ENCODE measurements at regions not wholly inside any gene's neighbourhood (a gene's known extent, or its start where the extent isn't known, plus 50 kb on each side); places are given as distances from the start of the nearest gene placed in this dataset.

DNA sequence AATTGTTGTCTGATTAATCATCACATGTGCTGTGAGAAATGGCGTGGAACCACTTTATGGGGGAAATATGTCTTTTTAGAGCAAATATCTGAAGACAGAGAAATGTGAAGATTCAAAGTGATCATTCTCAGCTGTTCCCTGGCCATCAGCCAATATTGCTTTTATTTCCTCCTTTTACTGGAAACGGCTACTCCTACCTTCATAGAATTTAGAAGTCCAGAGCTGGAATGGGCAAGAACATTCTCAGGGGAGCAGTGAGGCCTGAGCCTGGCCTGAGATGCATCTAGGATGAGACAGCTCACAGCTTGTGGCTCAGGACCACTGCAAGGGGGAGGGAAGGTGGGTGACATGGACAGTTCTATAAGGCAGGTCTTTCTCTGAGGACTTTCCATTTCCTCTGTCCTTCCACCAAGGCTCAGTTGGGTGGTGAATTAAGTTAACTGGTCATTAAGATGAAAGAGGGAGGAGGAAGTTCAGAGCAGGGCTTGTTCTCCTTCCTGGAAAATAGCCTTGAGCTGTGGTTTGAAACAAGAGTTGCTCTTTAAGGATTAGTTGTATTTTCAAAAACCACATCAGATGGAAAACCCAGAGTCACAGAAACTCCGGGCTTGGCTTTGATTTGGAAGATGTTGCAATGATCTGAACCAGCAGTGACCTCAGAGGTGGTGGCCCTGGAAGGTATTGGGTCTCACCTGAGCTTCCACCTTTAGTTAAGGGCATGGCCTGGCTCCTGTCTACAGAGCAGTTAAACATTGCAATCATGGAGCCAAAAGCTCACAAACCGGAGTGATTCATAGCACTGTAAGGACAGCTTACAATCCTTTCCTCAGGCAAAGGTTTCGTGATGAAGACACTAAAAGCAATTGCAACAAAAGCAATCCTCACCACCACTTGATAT lies 144.3 kb downstream of the VAPA start:
- TF ChIP-seq ZNF274 (IDR thresholded peaks at IDR 0.05; ENCODE audit: low read depth, low read length) (no peak), YY1 (IDR thresholded peaks at IDR 0.05; ENCODE audit: insufficient read depth, insufficient read length) (no peak), SUZ12 (IDR thresholded peaks at IDR 0.05; ENCODE audit: extremely low read depth, insufficient read depth, insufficient read length) (no peak)
- no peak for DNase-seq (ENCODE audit: low read depth, low spot score)
- Histone ChIP-seq H3K4me3 (ENCODE audit: insufficient read length, low read depth) (no peak overlapping the region), H3K36me3 (ENCODE audit: insufficient read depth, insufficient read length, low read length) (no peaks in the 10 kb centered on the region), H3K9me3 (ENCODE audit: insufficient read depth, low read length) (no peaks in the 10 kb centered on the region), H3K9ac (ENCODE audit: insufficient read length, low read depth) (no peak overlapping the region), H3K27me3 (ENCODE audit: insufficient read depth, insufficient read length) (no peaks in the 10 kb centered on the region), H3K4me1 (ENCODE audit: insufficient read depth, insufficient read length) (no peaks in the 10 kb centered on the region)

DNA sequence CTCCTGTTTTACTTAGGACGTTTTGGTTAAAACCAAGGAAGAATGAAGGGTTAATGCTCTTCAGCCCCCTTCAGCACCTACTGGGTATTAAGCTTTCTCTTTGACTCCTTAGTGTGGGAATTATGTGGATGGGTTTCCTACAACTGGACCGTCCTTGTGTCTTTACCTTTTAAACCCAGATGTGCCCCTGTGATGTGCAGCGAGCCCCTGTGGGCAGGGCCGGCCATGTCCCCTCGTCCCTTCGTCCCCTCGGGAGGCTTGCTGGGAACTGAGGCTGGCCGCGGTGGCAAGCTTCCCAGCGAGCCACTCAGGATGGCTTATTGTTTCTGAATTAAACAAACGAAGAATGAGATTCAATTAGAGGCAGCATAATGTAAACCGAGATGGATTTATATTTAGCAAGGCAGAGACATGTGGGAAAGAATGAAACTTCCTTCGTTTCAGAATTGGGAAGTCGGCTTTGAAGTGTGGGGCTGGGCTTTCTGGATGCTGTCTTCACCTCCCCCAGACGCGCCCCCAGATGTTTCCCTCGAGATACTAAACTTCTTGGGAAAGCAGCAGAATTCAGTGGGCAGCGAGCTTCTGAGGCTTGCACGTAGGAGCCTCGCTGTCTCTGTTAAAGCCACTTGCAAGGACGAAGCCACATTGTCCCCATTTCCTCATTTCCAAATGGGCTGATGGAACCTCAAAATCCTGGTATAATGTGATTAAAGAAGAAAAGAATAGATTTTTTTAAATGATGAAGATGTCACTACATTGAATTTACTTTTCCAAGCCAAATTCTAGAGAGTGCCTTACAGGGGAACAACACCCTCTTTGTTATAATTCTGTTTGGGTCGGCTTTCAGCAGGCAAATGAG lies 146.0 kb downstream of the VAPA start:
- Histone ChIP-seq H3K4me3 (ENCODE audit: insufficient read length, low read depth) (no peak overlapping the region), H3K4me1 (ENCODE audit: insufficient read depth, insufficient read length) (no peaks in the 10 kb centered on the region), H3K9ac (ENCODE audit: insufficient read length, low read depth) (no peak overlapping the region), H3K36me3 (ENCODE audit: insufficient read depth, insufficient read length, low read length) (no peaks in the 10 kb centered on the region), H3K27me3 (ENCODE audit: insufficient read depth, insufficient read length) (no peaks in the 10 kb centered on the region), H3K9me3 (ENCODE audit: insufficient read depth, low read length) (peaks cover under 1% of the 10 kb centered on the region; the same call in 1 of the 2 replicates)
- DNase-seq (ENCODE audit: low read depth, low spot score) = no peak
- no peak for TF ChIP-seq YY1 (IDR thresholded peaks at IDR 0.05; ENCODE audit: insufficient read depth, insufficient read length)
- TF ChIP-seq SUZ12 (IDR thresholded peaks at IDR 0.05; ENCODE audit: extremely low read depth, insufficient read depth, insufficient read length) = no peak
- TF ChIP-seq ZNF274 (IDR thresholded peaks at IDR 0.05; ENCODE audit: low read depth, low read length) = no peak

DNA sequence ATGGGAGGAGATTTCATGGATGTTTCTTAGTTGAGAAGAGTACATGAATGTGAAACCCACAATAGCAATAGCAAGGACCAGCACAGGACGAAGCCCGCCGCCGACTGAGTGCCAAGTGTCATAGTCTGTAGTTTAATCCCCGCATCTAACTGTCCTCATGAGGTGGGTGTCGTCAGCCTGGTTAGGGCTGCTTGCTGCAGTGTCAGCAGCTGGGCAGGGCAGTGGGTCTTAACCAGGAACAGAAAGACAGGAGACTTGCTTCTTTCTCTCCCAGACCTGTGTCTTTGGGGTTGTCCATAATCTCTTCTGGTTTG lies 146.6 kb downstream of the VAPA start:
- Histone ChIP-seq H3K36me3 (ENCODE audit: insufficient read depth, insufficient read length, low read length) (no peaks in the 10 kb centered on the region), H3K9me3 (ENCODE audit: insufficient read depth, low read length) (peaks cover 6% of the 10 kb centered on the region; the same call in 1 of the 2 replicates), H3K9ac (ENCODE audit: insufficient read length, low read depth) (no peak overlapping the region), H3K4me3 (ENCODE audit: insufficient read length, low read depth) (no peak overlapping the region), H3K27me3 (ENCODE audit: insufficient read depth, insufficient read length) (no peaks in the 10 kb centered on the region), H3K4me1 (ENCODE audit: insufficient read depth, insufficient read length) (no peaks in the 10 kb centered on the region)
- no peak for TF ChIP-seq ZNF274 (IDR thresholded peaks at IDR 0.05; ENCODE audit: low read depth, low read length)
- TF ChIP-seq YY1 (IDR thresholded peaks at IDR 0.05; ENCODE audit: insufficient read depth, insufficient read length) = no peak
- no peak for TF ChIP-seq SUZ12 (IDR thresholded peaks at IDR 0.05; ENCODE audit: extremely low read depth, insufficient read depth, insufficient read length)
- no peak for DNase-seq (ENCODE audit: low read depth, low spot score)

DNA sequence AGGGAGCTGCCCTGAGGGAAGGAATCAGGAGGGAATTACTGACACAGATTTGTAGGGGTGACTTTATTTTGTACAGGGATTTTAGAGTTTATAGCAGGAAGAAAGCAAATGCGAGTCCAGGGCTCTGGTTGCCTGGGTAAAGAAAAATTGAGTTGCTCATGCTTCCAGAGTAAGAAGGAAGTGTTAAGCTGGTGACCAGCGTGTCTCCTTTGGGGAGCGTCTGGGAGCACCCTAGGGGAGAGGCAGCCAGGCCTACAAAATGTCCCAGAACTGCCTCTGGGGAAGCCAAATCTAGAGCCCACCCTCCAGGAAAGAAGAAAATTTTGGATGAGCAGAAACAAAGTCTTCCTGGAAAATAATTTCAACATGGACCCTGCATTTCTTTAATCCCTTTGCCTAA lies 147.0 kb downstream of the VAPA start:
- no peaks in the 10 kb centered on the region for H3K27me3 ChIP-seq (ENCODE audit: insufficient read depth, insufficient read length)

DNA sequence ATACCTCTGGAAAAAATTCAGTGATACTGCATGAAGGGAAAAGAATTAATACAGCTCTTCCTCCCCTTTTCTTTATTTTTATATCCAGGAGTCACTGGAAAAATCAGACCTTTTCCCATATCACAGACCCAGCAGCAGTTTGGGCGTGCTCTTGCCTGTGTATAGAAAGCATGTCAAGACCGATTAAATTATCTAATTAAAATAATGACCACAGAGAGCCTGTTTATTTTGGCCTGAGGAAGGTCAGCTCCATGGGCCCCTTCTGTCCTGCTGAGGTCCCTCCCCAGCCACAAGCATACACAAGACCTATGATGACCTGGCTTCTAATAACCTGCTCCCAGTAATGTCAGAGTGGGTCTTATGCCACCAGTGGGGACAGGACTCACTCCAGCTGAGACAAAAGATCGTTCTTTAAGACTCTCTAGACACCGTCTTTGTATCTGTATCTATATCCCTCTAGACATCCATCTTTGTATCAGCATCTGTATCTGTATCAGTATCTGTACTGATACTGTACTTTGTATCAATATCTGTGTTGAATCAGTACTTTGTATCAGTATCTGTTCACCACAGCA lies 147.8 kb downstream of the VAPA start:
- no peaks in the 10 kb centered on the region for H3K27me3 ChIP-seq (ENCODE audit: insufficient read depth, insufficient read length)
- TF ChIP-seq ZNF274 (IDR thresholded peaks at IDR 0.05; ENCODE audit: low read depth, low read length) = no peak
- no peak for TF ChIP-seq YY1 (IDR thresholded peaks at IDR 0.05; ENCODE audit: insufficient read depth, insufficient read length)
- TF ChIP-seq SUZ12 (IDR thresholded peaks at IDR 0.05; ENCODE audit: extremely low read depth, insufficient read depth, insufficient read length) = no peak
- no peak overlapping the region for H3K9ac ChIP-seq (ENCODE audit: insufficient read length, low read depth)
- no peaks in the 10 kb centered on the region for H3K36me3 ChIP-seq (ENCODE audit: insufficient read depth, insufficient read length, low read length)
- peaks cover 6% of the 10 kb centered on the region; the same call in 1 of the 2 replicates for H3K9me3 ChIP-seq (ENCODE audit: insufficient read depth, low read length)
- H3K4me1 ChIP-seq (ENCODE audit: insufficient read depth, insufficient read length) = no peaks in the 10 kb centered on the region
- H3K4me3 ChIP-seq (ENCODE audit: insufficient read length, low read depth) = no peak overlapping the region
- DNase-seq (ENCODE audit: low read depth, low spot score) = no peak

More for the DNA sequence above, 147.0 kb downstream of the VAPA start:
- H3K9me3 ChIP-seq (ENCODE audit: insufficient read depth, low read length) = peaks cover 6% of the 10 kb centered on the region; the same call in 1 of the 2 replicates
- H3K9ac ChIP-seq (ENCODE audit: insufficient read length, low read depth) = no peak overlapping the region
- DNase-seq (ENCODE audit: low read depth, low spot score) = no peak
- TF ChIP-seq ZNF274 (IDR thresholded peaks at IDR 0.05; ENCODE audit: low read depth, low read length) (no peak), YY1 (IDR thresholded peaks at IDR 0.05; ENCODE audit: insufficient read depth, insufficient read length) (no peak)
- no peak overlapping the region for H3K4me3 ChIP-seq (ENCODE audit: insufficient read length, low read depth)
- H3K36me3 ChIP-seq (ENCODE audit: insufficient read depth, insufficient read length, low read length) = no peaks in the 10 kb centered on the region
- no peaks in the 10 kb centered on the region for H3K4me1 ChIP-seq (ENCODE audit: insufficient read depth, insufficient read length)

DNA sequence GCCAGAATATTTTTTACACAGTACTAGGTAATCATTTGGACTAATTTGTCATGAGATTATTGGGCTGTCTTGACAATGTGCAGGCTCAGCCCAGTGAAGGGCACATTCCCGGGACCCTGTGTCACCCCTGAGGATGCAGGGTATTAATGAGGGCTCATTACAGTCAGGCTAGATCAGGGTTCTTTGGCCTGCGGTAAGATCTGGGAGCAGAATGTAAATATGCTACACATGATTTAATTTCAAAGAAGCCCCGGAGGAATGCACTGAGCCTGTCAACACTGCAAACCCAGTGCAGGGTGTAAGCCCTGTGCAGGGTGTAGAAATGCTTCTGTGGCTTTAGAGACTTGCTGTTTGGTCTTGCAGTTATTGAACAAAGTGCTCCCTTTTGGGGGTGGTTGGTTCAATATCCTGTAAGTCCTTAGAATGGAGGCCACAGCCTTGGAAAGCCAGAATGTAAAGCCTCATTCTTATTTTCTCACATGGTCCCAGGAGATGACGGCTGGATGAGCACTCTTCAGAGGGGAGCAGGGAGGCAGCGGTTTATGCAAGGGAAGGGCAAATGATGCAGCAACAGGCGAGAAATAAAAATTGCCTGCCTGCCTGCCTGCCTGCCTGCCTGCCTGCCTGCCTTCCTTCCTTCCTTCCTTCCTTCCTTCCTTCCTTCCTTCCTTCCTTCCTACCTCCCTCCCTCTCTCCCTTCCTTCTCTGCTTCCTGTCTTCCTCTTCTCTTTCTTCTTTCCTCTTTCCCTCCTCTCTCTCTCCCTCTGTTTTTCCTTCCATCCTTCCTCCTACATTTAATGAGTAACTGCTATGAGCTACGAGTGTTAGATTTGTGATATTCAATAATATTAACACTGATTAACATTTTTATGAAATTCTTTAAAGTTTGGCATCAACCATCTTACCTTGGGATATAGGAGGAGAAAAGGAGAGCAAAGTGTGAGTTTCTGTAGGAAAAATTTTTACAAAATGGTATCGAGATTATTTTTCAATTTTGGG lies 148.8 kb downstream of the VAPA start:
- no peak overlapping the region for H3K9ac ChIP-seq (ENCODE audit: insufficient read length, low read depth)
- no peaks in the 10 kb centered on the region for H3K27me3 ChIP-seq (ENCODE audit: insufficient read depth, insufficient read length)
- H3K4me1 ChIP-seq (ENCODE audit: insufficient read depth, insufficient read length) = peaks cover 3% of the 10 kb centered on the region
- TF ChIP-seq ZNF274 (IDR thresholded peaks at IDR 0.05; ENCODE audit: low read depth, low read length) (no peak), SUZ12 (IDR thresholded peaks at IDR 0.05; ENCODE audit: extremely low read depth, insufficient read depth, insufficient read length) (no peak), YY1 (IDR thresholded peaks at IDR 0.05; ENCODE audit: insufficient read depth, insufficient read length) (no peak)
- peaks cover 6% of the 10 kb centered on the region; the same call in 1 of the 2 replicates for H3K9me3 ChIP-seq (ENCODE audit: insufficient read depth, low read length)
- no peak overlapping the region for H3K4me3 ChIP-seq (ENCODE audit: insufficient read length, low read depth)
- H3K36me3 ChIP-seq (ENCODE audit: insufficient read depth, insufficient read length, low read length) = no peaks in the 10 kb centered on the region
- no peak for DNase-seq (ENCODE audit: low read depth, low spot score)
